AG09309 (cell line): ENCODE measurements at regions not wholly inside any gene's neighbourhood (a gene's known extent, or its start where the extent isn't known, plus 50 kb on each side); places are given as distances from the start of the nearest gene placed in this dataset.

Source experiments
- DNase-seq: peaks from one replicate; pipeline ENCODE4 v3.0.0-alpha.2; 2010; ENCODE audit warnings: low read depth
- H3K4me3 ChIP-seq: 2 replicates; pipeline ENCODE4 v1.5.1; 2011; ENCODE audit warnings: mild to moderate bottlenecking, low read depth, low read length, moderate library complexity; ENCODE audit not compliant: control insufficient read depth
- TF ChIP-seq, protein P1 (sequence below): IDR thresholded peaks from 2 replicates; pipeline ENCODE4 v1.5.1; 2011; ENCODE audit warnings: mild to moderate bottlenecking, low read depth, low read length, inconsistent platforms; ENCODE audit not compliant: insufficient read depth, control insufficient read depth; ENCODE audit errors: missing control alignments

DNA sequence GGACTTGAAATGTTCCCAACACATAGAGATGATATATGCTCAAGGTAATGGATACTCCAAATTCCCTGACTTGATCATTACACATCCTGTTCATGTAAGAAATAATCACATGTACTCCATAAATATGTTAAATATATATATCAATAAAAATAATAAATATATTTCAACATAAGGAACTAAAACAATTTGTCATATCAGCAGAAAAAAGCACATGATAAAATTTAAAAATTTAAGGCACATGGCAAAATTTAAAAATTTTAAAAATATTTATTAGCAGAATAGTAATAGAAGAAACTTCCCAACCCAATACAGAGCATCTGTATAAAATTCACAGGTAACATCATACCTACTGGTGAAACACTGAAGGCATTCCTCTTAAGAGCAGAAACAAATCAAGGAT, 109.6 kb upstream of the KYNU start:
- no peak overlapping the region for H3K4me3 ChIP-seq
- TF ChIP-seq, protein P1, sequence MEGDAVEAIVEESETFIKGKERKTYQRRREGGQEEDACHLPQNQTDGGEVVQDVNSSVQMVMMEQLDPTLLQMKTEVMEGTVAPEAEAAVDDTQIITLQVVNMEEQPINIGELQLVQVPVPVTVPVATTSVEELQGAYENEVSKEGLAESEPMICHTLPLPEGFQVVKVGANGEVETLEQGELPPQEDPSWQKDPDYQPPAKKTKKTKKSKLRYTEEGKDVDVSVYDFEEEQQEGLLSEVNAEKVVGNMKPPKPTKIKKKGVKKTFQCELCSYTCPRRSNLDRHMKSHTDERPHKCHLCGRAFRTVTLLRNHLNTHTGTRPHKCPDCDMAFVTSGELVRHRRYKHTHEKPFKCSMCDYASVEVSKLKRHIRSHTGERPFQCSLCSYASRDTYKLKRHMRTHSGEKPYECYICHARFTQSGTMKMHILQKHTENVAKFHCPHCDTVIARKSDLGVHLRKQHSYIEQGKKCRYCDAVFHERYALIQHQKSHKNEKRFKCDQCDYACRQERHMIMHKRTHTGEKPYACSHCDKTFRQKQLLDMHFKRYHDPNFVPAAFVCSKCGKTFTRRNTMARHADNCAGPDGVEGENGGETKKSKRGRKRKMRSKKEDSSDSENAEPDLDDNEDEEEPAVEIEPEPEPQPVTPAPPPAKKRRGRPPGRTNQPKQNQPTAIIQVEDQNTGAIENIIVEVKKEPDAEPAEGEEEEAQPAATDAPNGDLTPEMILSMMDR: no peak
- no peak for DNase-seq

DNA sequence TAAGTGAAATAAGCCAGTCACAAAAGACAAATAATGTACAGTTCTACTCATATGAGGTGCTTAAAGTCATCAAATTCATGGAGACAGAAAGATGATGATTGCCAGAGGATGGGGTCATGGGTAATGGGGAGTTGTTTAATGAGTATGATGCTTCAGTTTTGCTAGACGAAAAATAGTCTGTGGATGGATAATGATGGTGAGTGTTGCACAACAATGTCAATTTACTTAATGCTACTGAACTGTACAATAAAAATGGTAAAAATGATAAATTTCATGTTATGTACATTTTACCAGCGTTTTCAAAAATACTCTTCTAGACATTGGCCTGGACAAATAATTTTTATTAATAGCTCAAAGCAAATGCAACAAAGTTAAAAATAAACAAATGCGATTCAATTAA, 118.5 kb upstream of the KYNU start:
- DNase-seq: no peak
- TF ChIP-seq, protein P1: no peak
- no peak overlapping the region for H3K4me3 ChIP-seq

GRCh38 chr2:142757111-142757510, 120.4 kb upstream of the KYNU start:
- TF ChIP-seq, protein P1: no peak
- no peak overlapping the region for H3K4me3 ChIP-seq
- no peak for DNase-seq

GRCh38 chr2:142756430-142756829, 121.0 kb upstream of the KYNU start:
- no peak for DNase-seq
- H3K4me3 ChIP-seq: no peak overlapping the region
- TF ChIP-seq, protein P1: no peak

DNA sequence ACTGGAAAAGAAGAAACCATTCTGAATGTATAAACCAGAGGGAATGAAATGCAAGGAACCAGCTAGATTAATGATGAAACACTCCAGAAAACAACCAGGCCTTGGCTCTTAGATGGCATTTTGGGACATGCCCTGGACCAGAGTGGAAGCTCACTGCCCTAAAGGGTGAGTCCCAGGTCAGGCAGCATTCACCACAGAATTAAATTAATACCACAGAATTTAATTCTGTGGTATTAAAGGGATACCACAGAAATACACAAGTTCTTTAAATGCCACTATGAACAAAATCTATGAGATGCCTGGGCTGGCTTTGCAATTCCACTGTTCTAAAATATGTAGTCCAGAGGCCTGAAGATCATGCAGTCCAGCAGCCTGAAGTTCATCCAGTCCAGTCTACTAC, 122.3 kb upstream of the KYNU start:
- no peak for DNase-seq
- TF ChIP-seq, protein P1: no peak

GRCh38 chr2:142754182-142754581, 123.3 kb upstream of the KYNU start:
- no peak for DNase-seq
- TF ChIP-seq, protein P1: no peak

More for the DNA sequence above, 122.3 kb upstream of the KYNU start:
- no peak overlapping the region for H3K4me3 ChIP-seq

GRCh38 chr2:142750858-142751257, 126.6 kb upstream of the KYNU start:
- DNase-seq: no peak
- TF ChIP-seq, protein P1: no peak
- no peak overlapping the region for H3K4me3 ChIP-seq

More at GRCh38 chr2:142754182-142754581, 123.3 kb upstream of the KYNU start:
- no peak overlapping the region for H3K4me3 ChIP-seq
